ENCODE measurements at regions not wholly inside any gene's neighbourhood (a gene's known extent, or its start where the extent isn't known, plus 50 kb on each side); places are given as distances from the start of the nearest gene placed in this dataset.

- POLR2A ChIA-PET, result no interaction called here
Observed at GRCh38 chr16:55048745-55049144, 118.1 kb downstream of the IRX5 start.

GRCh38 chr16:55051571-55052347 is 121.1 kb downstream of the IRX5 start:
- ChIA-PET CTCF (no interaction called here), POLR2A (no interaction called here)
- DNase-seq (ENCODE audit: extremely low spot score), result no peak
- TF ChIP-seq LEF1 (IDR thresholded peaks at IDR 0.05; ENCODE audit: borderline replicate concordance), result no peak
- no peak for TF ChIP-seq TARDBP (IDR thresholded peaks at IDR 0.05)
- no peak for TF ChIP-seq ZNF384 (IDR thresholded peaks at IDR 0.05)
- no peak for TF ChIP-seq FOXA1 (IDR thresholded peaks at IDR 0.05)
- no peak for TF ChIP-seq BHLHE40 (IDR thresholded peaks at IDR 0.05; ENCODE audit: borderline replicate concordance)
- no peak for TF ChIP-seq PKNOX1 (IDR thresholded peaks at IDR 0.05)
- TF ChIP-seq FOXK2 (IDR thresholded peaks at IDR 0.05), result no peak
- no peak for TF ChIP-seq SUZ12 (IDR thresholded peaks at IDR 0.05)
- no peak for TF ChIP-seq ELF4 (IDR thresholded peaks at IDR 0.05)
- TF ChIP-seq L3MBTL2 (conservative IDR thresholded peaks at IDR 0.05), result no peak
- no peak for TF ChIP-seq HDGF (IDR thresholded peaks at IDR 0.05; ENCODE audit: borderline replicate concordance)
- no peak for TF ChIP-seq NFRKB (IDR thresholded peaks at IDR 0.05)
- TF ChIP-seq CTBP1 (IDR thresholded peaks at IDR 0.05; ENCODE audit: borderline replicate concordance), result no peak
- no peak for TF ChIP-seq ARNT (IDR thresholded peaks at IDR 0.05)
- TF ChIP-seq FOXM1 (IDR thresholded peaks at IDR 0.05; ENCODE audit: borderline replicate concordance), result no peak
- TF ChIP-seq SP1 (IDR thresholded peaks at IDR 0.05), result no peak

More at GRCh38 chr16:55048745-55049144, 118.1 kb downstream of the IRX5 start:
- no peak for DNase-seq (ENCODE audit: extremely low spot score)
- TF ChIP-seq ARNT (IDR thresholded peaks at IDR 0.05) (no peak), L3MBTL2 (conservative IDR thresholded peaks at IDR 0.05) (no peak), NFRKB (IDR thresholded peaks at IDR 0.05) (no peak), ELF4 (IDR thresholded peaks at IDR 0.05) (no peak), HDGF (IDR thresholded peaks at IDR 0.05; ENCODE audit: borderline replicate concordance) (no peak), ZNF384 (IDR thresholded peaks at IDR 0.05) (no peak), LEF1 (IDR thresholded peaks at IDR 0.05; ENCODE audit: borderline replicate concordance) (no peak), PKNOX1 (IDR thresholded peaks at IDR 0.05) (no peak), SUZ12 (IDR thresholded peaks at IDR 0.05) (no peak)
- CTCF ChIA-PET, result no interaction called here

- TF ChIP-seq FOXM1 (IDR thresholded peaks at IDR 0.05; ENCODE audit: borderline replicate concordance) (no peak), NFRKB (IDR thresholded peaks at IDR 0.05) (no peak), TARDBP (IDR thresholded peaks at IDR 0.05) (no peak), BHLHE40 (IDR thresholded peaks at IDR 0.05; ENCODE audit: borderline replicate concordance) (no peak), ELF4 (IDR thresholded peaks at IDR 0.05) (no peak), LEF1 (IDR thresholded peaks at IDR 0.05; ENCODE audit: borderline replicate concordance) (no peak), ARNT (IDR thresholded peaks at IDR 0.05) (no peak), FOXA1 (IDR thresholded peaks at IDR 0.05) (no peak)
- ChIA-PET CTCF (no interaction called here), POLR2A (no interaction called here)
- DNase-seq (ENCODE audit: extremely low spot score), result no peak
Observed at GRCh38 chr16:55052348-55052734, 121.7 kb downstream of the IRX5 start.

- CTCF ChIA-PET, result no interaction called here
Observed at GRCh38 chr16:55052741-55053415, 122.2 kb downstream of the IRX5 start.

GRCh38 chr16:55055262-55055661 is 124.6 kb downstream of the IRX5 start:
- TF ChIP-seq FOXA1 (IDR thresholded peaks at IDR 0.05) (no peak), ARNT (IDR thresholded peaks at IDR 0.05) (no peak), SP1 (IDR thresholded peaks at IDR 0.05) (no peak), PKNOX1 (IDR thresholded peaks at IDR 0.05) (no peak)
- CTCF ChIA-PET, result no interaction called here
- POLR2A ChIA-PET, result no interaction called here
- DNase-seq (ENCODE audit: extremely low spot score), result no peak

More at GRCh38 chr16:55052741-55053415, 122.2 kb downstream of the IRX5 start:
- POLR2A ChIA-PET, result no interaction called here
- DNase-seq (ENCODE audit: extremely low spot score), result no peak
- TF ChIP-seq NFRKB (IDR thresholded peaks at IDR 0.05) (no peak), LEF1 (IDR thresholded peaks at IDR 0.05; ENCODE audit: borderline replicate concordance) (no peak), ARNT (IDR thresholded peaks at IDR 0.05) (no peak), BHLHE40 (IDR thresholded peaks at IDR 0.05; ENCODE audit: borderline replicate concordance) (no peak), PKNOX1 (IDR thresholded peaks at IDR 0.05) (no peak), FOXK2 (IDR thresholded peaks at IDR 0.05) (no peak), SP1 (IDR thresholded peaks at IDR 0.05) (no peak), L3MBTL2 (conservative IDR thresholded peaks at IDR 0.05) (no peak), HDGF (IDR thresholded peaks at IDR 0.05; ENCODE audit: borderline replicate concordance) (no peak), SUZ12 (IDR thresholded peaks at IDR 0.05) (no peak), FOXM1 (IDR thresholded peaks at IDR 0.05; ENCODE audit: borderline replicate concordance) (no peak), CTBP1 (IDR thresholded peaks at IDR 0.05; ENCODE audit: borderline replicate concordance) (no peak), ZNF384 (IDR thresholded peaks at IDR 0.05) (no peak)

Measured in HEK293T (cell line).